ENCODE measurements at regions not wholly inside any gene's neighbourhood (a gene's known extent, or its start where the extent isn't known, plus 50 kb on each side); places are given as distances from the start of the nearest gene placed in this dataset.

DNA sequence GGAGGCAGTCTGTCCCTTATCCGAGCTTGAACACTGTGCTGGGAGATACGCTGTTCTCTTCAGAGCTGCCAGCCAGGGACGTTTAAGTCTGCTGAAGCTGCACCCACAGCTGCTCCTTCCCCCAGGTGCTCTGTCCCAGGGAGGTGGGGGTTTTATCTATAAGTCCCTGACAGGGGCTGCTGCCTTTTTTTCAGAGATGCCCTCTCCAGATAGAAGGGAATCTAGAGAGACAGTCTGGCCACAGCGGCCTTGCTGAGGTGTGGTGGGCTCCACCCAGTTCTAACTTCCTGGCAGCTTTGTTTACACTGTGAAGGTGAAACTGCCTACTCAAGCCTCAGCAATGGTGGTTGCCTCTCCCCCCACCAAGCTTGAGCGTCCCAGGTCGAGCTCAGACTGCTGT lies 319.9 kb upstream of the GRM7 start:
- DNase-seq = no peak

DNA sequence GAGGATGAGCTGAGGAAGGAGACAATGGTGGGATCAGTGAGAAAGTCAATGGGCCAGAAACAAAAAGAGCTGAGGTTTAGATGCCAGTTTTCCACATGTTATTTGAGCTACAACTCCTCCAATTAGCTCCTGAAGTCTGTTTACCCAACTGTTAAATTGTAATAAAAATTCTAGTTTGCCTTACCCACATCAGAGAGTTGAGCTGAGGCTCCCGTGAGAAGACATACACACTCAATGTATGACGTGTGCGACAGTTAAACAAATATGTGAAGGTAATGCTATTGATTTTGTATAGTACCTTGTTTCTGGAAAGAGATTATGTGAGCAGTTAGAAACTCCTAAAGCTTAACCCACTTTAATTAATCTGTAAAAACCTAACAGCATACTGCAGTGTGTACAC lies 318.1 kb upstream of the GRM7 start:
- no peak for DNase-seq

DNA sequence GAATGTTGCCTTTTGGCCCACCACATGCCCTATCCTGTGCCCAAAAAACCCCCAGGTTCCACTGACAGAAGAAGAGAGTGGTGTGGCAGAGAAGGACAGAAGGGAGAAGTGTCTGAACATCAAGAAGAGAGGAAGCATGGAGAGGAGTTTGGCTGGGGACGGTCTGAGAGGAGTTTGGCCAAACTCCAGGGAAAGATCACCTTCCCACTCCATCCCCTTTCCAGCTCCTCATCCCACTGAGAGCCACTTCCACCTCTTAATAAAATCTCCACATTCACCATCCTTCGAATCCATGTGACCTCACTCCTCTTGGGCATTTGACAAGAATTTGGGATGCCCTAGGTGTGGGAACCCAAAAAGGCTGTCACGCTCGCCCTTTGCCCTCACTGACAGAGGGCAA lies 311.6 kb upstream of the GRM7 start:
- no peak for DNase-seq

DNA sequence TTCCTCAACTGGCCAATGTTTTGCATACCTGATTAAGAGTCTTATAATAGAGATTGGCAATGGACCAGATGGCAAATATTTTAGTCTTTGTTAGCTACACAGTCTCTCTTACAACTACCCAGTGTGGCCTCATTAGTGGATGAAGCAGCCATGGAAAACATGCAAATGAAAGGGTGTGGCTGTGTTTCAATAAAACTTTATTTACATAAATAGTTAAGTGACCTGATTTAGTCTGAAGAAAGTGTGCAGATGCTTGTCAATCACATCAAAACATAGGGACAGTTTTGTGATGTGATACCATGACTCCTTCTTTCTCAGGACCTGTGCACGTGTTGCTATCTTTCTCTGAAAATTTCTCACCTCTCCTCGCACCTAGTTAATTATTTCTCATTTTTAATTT lies 309.8 kb upstream of the GRM7 start:
- no peak for DNase-seq

DNA sequence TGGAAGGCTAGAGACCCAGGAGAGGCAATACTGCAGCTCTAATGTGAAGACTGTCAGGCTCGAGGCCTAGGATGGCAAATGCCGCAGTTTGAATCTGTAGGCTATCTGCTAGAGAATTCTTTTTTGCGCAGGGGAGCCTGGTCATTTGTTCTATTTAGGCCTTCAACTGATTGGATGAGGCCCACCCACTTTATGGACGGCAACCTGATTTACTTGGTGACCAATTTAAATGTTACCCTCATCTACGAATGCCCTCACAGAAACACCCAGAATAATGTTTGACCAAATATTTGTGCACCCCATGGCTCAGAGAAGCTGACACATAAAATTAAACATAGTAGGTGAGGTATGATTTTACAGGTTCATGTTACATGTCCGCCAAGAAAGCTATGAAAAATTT lies 300.7 kb upstream of the GRM7 start:
- no peak for DNase-seq

DNA sequence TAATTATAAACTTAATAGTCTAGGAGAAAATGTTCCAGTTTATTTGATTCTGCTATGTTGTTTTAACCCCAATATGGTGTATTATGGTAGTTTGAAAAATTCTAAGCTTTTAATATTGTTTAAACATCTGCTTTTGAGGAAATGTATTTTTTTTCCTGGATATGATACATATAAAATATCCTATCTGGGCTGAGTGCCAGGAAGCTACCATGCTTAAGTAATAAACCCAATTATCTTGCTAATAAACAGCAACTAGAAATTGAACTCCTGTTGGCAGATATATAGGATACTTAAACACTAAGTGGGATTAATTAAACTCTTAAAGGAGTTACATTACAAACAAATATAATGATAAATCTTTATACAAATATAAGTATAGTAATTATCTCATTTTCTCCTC lies 293.7 kb upstream of the GRM7 start:
- no peak for DNase-seq

DNA sequence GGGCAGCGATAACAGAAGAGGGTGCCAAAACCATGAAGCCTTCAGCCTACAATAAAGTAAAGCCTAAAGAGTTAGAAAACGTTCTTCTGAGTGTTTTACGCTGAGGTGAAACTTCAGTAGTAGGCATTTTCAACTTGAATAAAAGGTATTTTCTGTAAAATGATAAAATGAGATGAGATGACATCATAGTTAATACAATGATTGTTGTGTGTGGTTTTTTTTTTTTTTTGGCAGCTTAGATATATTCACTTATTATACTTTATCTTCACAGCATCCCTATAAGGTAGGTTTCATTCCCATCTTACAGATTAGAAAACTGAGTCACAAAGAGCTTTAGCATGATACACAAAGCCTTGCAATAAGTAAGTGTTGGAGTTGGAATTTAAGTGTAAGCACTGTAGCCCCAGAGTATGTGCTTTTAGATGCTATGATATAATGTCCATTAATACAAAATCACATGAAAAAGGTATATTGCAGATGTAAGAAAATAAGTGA lies 291.9 kb upstream of the GRM7 start:
- DNase-seq = no peak

DNA sequence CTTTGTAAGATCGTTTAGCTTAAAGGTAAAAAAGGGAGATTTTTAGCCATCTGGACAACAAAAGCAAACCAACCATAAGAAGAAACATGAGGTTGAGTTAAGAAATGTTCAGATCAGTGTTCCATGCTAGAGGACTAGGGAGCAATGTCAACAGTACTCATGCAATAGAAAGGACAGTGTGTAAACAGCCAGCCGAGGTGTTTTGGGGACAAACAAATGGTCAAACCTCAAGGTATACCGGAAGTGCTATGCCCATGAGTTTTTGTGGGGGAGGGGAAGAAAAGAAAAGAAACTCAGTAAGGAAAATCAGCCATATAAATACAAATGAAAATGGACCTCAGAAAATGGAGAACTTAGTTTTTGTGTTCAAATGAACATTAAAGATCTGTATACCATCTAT lies 289.5 kb upstream of the GRM7 start:
- no peak for DNase-seq

DNA sequence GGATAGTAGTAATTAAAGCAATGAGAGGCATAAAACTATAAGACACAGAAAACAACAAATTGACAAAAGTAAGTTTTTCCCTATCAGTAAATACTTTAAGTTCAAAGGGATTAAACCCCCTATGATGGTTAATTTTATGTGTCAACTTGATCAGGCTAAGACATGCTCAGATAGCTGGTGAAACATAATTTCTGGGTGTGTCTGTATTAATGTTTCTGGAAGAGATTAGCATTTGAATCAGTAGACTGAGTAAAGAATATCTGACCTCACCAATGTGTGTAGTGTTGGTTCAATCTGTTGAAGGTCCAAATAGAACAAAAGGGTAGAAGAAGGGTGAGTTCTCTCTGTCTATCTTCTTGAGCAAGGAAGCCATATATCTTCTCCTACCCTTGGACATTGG lies 283.3 kb upstream of the GRM7 start:
- no peak for DNase-seq

DNA sequence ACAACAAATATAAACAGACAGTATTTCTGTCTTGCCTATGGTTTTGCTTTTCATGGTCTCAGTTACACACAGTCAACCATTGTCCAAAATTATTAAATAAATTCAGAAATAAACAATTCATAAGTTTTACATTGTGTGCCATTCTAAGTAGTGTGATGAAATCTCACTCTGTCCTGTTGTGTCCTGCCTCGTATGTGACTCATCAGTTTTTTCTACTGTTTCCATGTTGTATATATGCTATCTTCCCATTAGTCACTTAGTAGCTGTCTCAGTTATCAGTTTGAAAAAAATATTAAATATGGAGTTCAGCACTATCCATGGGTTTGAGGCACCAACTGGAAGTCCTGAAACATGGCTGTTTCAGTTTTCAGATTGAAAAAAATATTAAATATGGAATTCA lies 282.4 kb upstream of the GRM7 start:
- DNase-seq = no peak

DNA sequence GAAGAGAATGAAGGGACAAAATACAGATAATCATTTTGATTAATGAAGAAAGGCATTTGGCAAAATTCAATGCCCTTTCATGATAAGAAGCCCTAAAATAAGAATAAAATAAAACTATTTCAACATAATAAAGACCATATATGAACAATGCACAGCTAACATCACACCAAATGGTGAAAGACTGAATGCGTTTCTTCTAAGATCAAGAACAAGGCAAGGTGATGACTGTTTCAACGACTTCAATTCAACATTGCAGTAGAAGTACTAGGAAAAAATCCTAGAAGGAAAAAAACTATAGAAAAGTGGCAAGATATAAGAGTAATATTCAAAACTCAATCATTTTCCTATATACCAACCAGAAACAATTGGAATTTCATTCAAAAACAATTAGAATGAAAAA lies 280.1 kb upstream of the GRM7 start:
- DNase-seq = no peak

DNA sequence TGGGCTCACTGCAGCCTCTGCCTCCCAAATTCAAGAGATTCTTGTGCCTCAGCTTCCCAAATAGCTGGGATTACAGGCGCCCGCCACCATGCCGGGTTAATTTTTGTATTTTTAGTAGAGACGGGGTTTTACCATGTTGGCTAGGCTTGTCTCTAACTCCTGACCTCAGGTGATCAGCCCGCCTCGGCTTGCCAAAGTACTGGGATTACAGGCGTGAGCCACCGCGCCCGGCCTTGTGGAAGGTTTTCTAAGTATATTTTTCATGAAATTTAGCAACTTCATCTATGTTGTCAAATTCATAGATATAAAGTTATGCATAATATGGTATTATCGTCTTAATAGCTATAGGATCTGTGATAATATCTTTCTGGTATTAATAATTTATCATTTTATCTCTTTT lies 275.6 kb upstream of the GRM7 start:
- no peak for DNase-seq

DNA sequence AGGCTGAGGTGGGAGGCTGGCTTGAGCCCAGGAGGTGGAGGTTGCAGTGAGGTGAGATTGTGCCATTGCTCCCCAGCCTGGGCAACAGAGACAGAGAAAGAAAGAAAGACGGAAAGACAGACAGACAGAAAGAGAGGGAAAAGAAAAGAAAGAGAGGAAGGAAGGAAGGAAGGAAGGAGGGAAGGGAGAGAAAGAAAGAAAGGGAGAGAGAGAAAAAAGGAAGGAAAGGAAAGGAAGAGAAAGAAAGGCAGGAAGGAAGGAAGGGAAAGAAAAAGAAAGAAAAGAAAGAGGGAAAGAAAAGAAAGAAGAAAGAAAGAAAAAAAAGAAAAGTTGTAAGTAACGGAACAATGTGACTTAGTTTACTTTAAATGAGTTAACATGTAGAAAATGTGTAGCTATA lies 260.7 kb upstream of the GRM7 start:
- no peak for DNase-seq

DNA sequence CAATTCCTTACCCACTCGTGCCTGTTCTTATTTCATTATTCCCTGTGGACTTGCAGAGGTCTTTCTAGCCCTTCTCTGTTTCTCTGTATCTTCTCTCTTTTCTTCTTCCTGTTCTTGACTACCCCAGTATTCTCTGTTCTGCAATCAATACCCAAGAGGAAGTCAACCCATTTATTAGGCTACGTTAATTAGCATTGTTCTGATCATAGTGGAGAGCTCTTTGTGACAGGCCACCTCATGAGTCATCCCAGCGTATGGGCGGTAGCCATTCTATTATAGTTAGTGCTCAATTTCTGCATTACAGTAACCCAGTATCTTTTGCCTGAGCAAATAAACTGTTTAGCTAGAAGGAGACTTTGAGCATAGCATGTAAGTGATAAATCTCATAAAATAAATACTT lies 259.5 kb upstream of the GRM7 start:
- DNase-seq = no peak

DNA sequence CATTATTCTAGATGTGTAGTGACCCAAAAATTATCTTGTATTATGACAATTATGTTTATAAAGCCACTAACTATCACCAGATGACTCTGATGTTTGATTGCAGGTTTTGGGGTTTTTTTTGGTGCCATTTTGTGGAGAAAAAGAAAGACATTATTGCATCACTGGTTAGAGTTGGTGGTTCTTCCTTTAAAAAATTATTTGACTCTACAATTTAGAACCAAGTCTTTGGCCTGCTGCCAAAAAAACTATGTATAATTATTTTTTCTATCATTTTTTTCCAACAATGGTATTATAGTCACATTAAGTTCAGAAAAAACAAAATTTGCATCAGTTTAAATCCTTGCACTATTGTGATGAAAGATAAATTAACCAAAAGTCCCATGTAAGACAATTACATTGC lies 258.6 kb upstream of the GRM7 start:
- DNase-seq = no peak

DNA sequence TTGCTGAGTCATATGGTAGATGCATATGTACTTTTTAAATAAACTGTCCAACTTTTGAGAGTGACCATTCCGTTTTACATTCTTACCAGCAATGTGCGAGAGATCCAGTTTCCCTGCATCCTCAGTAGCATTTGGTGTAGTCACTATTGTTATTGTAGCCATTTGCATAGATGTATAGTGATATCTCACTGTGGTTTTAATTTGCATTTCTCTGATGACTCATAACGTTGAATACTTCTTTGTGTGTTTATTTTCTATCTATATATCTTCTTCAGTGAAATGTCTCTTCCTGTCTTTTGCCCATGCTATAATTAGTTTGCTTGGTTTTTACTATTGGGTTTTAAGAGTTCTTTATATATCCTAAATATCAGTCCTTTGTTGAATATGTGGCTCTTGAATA lies 255.7 kb upstream of the GRM7 start:
- no peak for DNase-seq

DNA sequence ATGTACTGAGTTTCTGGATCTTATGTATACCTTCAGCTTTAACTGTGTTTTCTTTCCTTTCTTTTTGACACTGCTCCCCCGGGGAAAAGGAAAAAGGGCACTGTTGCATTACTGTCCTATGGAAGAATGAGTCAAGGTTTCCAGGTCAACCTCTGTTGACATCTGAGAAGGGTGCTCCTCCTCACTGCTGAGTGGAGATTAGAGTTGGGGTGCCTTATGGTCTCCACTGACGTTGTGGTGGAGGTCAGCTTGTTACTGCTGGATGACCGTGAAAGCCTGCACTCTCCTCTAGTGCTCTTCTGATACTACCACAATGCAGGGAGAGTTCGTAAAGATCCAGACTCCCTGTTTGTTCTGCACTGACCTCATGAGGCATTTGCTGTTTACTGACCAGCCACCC lies 252.1 kb upstream of the GRM7 start:
- DNase-seq = no peak

DNA sequence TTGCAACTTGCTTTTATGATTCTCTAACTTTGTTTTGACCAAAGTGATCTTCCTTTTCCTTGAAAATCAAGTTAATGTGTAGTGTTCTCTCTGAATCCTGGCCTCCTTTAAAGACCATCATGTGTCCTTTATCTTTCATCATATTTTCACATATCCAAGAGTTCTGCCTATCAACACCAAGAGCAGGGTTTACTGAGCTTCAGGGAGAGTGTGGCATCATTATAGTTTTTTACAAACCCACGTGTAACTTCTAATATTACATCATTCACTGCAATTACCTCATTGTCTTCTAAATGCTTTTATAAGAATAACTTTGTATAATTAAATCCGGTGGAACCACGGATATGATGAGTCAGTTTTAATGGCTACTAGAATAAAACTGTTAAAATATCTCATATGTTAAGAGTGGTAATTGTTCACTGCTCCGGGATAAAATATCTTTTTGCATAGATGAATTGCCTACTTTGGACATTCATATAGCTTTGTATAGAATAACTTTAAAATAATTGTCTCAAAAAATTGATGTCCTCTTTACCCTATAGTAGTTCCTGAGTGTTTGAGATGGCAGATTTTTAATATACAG lies 248.8 kb upstream of the GRM7 start:
- no peak for DNase-seq

DNA sequence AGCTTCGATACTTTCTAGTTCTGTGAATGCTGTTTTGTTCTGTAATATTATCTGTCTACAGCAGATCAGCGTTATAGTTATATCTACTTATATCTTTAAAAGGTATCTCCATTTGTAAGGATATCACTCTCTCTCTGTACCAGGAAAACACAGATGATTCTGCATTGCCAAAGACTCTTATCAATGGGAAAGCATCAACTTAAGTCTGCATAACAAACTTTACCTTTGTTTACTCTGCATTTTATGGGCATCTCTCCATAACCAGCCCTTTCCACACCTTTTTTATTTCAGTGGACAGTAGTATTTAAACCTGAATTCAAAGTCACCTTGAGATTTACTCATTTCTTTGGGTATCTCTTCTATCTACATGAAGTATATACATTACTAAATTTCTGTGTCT lies 238.7 kb upstream of the GRM7 start:
- DNase-seq = no peak

DNA sequence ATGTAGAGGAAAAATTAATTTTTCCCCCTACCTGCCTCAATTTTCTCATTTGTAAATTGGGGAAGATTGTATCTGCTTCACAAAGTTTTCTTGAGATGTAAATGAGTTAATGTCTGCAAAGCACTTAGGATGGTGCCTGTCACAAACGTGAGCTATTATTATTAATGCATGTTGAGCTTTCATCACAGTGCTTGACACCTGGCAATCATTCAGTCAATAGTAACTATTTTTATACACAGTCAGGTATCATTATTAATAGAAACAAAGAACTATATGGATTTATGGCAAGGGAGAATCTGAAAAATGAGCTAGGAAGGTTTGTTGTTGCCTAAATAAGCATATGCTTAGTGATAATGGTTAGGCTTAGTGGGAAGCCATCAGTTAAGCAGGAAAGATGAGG lies 238.2 kb upstream of the GRM7 start:
- DNase-seq = no peak

DNA sequence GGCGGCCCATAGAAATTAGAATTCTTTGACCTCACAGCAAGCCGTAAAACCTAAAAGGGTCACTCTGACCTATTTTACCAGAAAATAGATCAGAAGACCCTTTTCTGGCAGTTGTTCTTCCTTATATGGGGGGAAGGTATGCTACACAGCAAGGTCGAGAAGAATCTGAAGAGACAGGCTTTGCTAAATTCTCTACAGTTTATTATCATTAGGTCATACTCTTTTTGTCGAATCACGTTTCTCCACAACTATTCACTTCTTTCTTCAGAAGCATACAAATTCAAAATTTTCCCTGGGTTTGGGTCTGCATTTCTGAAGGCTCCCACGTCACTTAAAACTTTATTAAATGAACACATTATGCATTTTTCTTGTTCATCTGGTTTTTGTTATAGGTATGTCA lies 229.5 kb upstream of the GRM7 start:
- no peak for DNase-seq

DNA sequence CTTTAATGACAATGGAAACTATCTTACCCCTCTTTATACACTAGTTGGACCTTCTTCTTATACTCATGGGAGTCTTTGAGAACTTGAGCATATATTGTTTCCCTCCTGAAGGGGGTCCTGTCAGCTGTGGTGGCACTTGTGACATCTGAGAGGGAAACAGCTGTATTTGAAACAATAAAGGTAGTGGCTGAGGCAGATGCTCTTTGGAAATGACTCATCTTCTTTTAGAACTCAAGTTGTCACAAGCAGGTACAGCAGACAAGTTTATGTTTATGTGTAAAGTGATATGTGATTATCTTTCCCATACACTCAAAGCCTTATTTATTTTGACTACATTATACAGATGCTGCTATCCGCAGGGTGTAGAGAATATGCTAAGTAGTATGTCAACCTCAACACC lies 220.0 kb upstream of the GRM7 start:
- DNase-seq = no peak

DNA sequence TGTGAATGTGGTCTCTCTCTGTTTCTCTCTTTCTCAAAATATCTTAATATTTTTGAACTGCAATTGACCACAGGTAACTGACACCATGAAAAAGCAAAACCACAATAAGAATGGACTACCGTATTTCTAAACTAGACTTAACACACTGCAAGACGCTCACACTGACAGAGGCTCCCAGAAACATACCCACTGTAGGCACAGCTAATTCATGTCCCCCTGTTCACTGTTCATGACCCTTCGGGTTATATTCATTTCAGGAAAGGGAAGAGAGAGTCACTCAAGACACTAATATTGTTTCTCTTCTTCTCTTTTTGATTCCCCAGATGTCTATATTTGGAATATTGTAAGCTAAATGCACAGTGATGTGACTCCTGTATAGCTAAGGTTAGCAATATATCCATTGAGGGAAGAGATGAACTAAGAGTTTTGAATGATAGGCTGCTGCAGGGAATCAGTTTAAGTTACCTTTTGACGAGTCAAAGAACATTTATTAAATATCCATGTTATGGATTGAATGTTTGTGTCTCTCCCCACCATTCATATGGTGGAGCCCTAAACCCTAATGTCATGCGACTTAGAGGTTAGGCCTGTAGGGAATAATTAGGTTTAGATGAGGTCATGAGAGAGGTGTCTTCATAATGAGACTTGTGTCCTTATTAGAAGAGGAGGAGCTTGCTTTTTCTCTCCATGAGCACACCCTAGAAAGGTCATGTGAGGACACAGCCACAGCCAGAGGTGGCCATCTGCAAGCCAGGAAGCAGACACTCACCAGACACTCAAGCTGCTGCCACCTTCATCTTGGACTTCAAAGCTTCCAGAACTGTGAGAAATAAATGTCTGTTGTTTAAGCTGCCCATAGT lies 216.6 kb upstream of the GRM7 start:
- no peak for DNase-seq

DNA sequence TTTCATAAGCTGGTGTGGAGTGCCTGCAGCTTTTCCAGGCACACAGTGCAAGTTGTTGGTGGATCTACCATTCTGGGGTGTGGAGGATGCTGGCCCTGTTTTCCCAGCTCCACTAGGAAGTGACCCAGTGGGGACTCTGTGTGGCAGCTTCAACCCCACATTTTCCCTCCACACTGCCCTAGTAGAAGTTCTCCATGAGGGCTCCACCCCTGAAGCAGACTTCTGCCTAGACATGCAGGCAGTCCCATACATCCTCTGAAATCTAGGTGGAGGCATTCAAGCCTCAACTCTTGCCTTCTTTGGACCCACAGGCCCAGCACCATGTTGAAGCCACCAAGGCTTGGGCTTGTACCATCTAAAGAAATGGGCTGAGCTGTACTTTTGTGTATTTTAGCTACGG lies 206.2 kb upstream of the GRM7 start:
- DNase-seq = no peak

DNA sequence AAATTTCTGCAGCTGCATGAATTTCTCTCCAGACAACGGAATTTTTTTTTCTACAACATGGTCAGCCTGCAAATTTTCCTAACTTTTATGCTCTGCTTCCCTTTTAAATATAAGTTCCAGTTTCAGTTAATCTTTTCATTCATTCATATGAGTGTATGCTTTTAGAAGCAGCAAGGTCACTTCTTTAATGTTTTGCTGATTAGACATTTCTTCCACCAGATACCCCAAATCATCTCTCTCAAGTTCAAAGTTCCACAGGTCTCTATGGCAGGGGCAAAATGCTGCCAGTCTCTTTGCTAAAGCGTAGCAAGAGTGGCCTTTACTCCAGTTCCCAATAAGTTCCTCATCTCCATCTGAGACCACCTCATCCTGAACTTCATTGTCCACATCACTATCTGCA lies 205.6 kb upstream of the GRM7 start:
- DNase-seq = no peak
